GM12878 (cell line): ENCODE measurements at regions not wholly inside any gene's neighbourhood (a gene's known extent, or its start where the extent isn't known, plus 50 kb on each side); places are given as distances from the start of the nearest gene placed in this dataset.

Experiments used
- ATF2 ChIP-seq: IDR thresholded peaks from 2 replicates; pipeline ENCODE4 v1.6.1; 2012; ENCODE audit warnings: low read length, inconsistent platforms
- CTCF ChIP-seq, 3 experiments: IDR thresholded peaks in 2 of 3; conservative IDR thresholded peaks in 1 of 3; 2 replicates each; pipeline ENCODE4 v1.5.1; 2011; ENCODE audit warnings: low read depth in 3 of 3, low read length in 3 of 3, mild to moderate bottlenecking in 3 of 3, control low read depth in 2 of 3, moderate library complexity in 2 of 3, inconsistent platforms in 1 of 3, mixed read lengths in 1 of 3; ENCODE audit not compliant: control insufficient read depth in 2 of 3, insufficient read depth in 1 of 3; ENCODE audit errors: extremely low read depth in 1 of 3
- FOXK2 ChIP-seq: fragments of 450-650 bp; IDR thresholded peaks from 2 replicates; pipeline ENCODE4 v1.6.1; 2017; ENCODE audit warnings: mild to moderate bottlenecking, moderate library complexity
- RAD21 ChIP-seq: IDR thresholded peaks from 2 replicates; pipeline ENCODE4 v1.6.1; 2011; ENCODE audit warnings: mild to moderate bottlenecking, low read depth, low read length, moderate library complexity; ENCODE audit not compliant: insufficient read depth
- SMC3 ChIP-seq: IDR thresholded peaks from 2 replicates; pipeline ENCODE4 v1.6.1; 2011; ENCODE audit warnings: low read length, improper control_type of control experiment, borderline replicate concordance
- SP1 ChIP-seq: IDR thresholded peaks from one replicate; pipeline ENCODE4 v1.6.1; 2011; ENCODE audit warnings: low read depth, low read length

- TF ChIP-seq CTCF (IDR thresholded peaks at IDR 0.05 in 2 of 3, conservative IDR thresholded peaks at IDR 0.05 in 1 of 3; ENCODE audit: control insufficient read depth in 2 of 3, extremely low read depth in 1 of 3, insufficient read depth in 1 of 3, low read depth in 3 of 3, low read length in 3 of 3) (no peak), RAD21 (no peak), SMC3 (no peak), FOXK2 (no peak), ATF2 (no peak), SP1 (no peak)
Measured at GRCh38 chr1:95512925-95513324, 278.9 kb downstream of the RWDD3 start.
